ENCODE measurements at regions not wholly inside any gene's neighbourhood (a gene's known extent, or its start where the extent isn't known, plus 50 kb on each side); places are given as distances from the start of the nearest gene placed in this dataset.

GRCh38 chr6:163661272-163661671 lies 246.8 kb downstream of the QKI start:
- Histone ChIP-seq H3K9me3 (ENCODE audit: low read length) (no peaks in the 10 kb centered on the region), H3K9ac (ENCODE audit: insufficient read depth, low read depth, low read length) (no peak overlapping the region), H4K20me1 (ENCODE audit: insufficient read depth, low read length) (no peaks in the 10 kb centered on the region), H2AFZ (ENCODE audit: low read length) (no peak overlapping the region), H3K36me3 (replicated peaks in 1 of 2; ENCODE audit: control insufficient read depth in 1 of 2, insufficient read depth in 2 of 2, low read length in 2 of 2) (no peaks in the 10 kb centered on the region), H3K27ac (ENCODE audit: extremely low read length, insufficient read depth, low read length) (no peak overlapping the region), H3K4me1 (ENCODE audit: insufficient read depth, low read length) (no peaks in the 10 kb centered on the region), H3K27me3 (ENCODE audit: control insufficient read depth in 1 of 2, insufficient read depth in 2 of 2, low read length in 2 of 2) (peaks cover 0 to 13% of the 10 kb centered on the region in 2 experiments; a peak in 2 of 5 replicates), H3K4me3 (replicated peaks in 1 of 3; ENCODE audit: insufficient read depth in 1 of 3, low read depth in 2 of 3, low read length in 3 of 3) (no peak overlapping the region), H3K4me2 (ENCODE audit: low read depth, low read length) (no peak overlapping the region), H3K79me2 (ENCODE audit: insufficient read depth, low read length) (no peaks in the 10 kb centered on the region)
- in situ Hi-C loops (cut with HindIII; ENCODE audit: extremely low pct_ligation_motif_present, low pct_unique_long_range_greater_than_20kb) (no loop called here), intact Hi-C loops (cut with micrococcal nuclease; ENCODE audit: unreplicated experiment) (no loop called here)
- TF ChIP-seq RORA (CRISPR knock-in tag; IDR thresholded peaks at IDR 0.05) (no peak), RCOR2 (CRISPR knock-in tag; IDR thresholded peaks at IDR 0.05) (no peak), GLI4 (CRISPR knock-in tag; IDR thresholded peaks at IDR 0.05; ENCODE audit: borderline replicate concordance) (no peak), HMGXB4 (CRISPR knock-in tag; IDR thresholded peaks at IDR 0.05; ENCODE audit: borderline replicate concordance in 1 of 2, low read depth in 1 of 2) (no peak), FLYWCH1 (CRISPR knock-in tag; IDR thresholded peaks at IDR 0.05) (no peak), THYN1 (CRISPR knock-in tag; IDR thresholded peaks at IDR 0.05; ENCODE audit: borderline replicate concordance, low read depth) (no peak), RAD51 (IDR thresholded peaks at IDR 0.05; ENCODE audit: borderline replicate concordance) (no peak), STAG1 (CRISPR knock-in tag; IDR thresholded peaks at IDR 0.05) (no peak), AGO2 (optimal IDR thresholded peaks at IDR 0.05; ENCODE audit: low read depth, low read length) (no peak), THRA (CRISPR knock-in tag; IDR thresholded peaks at IDR 0.05; ENCODE audit: borderline replicate concordance) (no peak), HHEX (CRISPR knock-in tag; IDR thresholded peaks at IDR 0.05) (no peak), SALL2 (CRISPR knock-in tag; IDR thresholded peaks at IDR 0.05) (no peak), CENPX (CRISPR knock-in tag; IDR thresholded peaks at IDR 0.05) (no peak)
- no TSS peak for BruUV-seq (replicated peaks)
- no peak for FAIRE-seq
- no peak for DNase-seq (ENCODE audit: low spot score)
- ChIA-PET POLR2A (no interaction called here), CTCF (ENCODE audit: low intra/inter-chr PET ratio, low total read pairs) (no interaction called here)
- ATAC-seq, result no peak
- WGBS (ENCODE audit: low lambda C conversion rate), result 0% methylated on average over 1 of the region's 1 CpG

All from HepG2 (cell line).